ENCODE measurements at regions not wholly inside any gene's neighbourhood (a gene's known extent, or its start where the extent isn't known, plus 50 kb on each side); places are given as distances from the start of the nearest gene placed in this dataset.
"Not testable (repeated sequence)": the region's sequence is repeated elsewhere in the genome, so short reads cannot be mapped to it uniquely, and the experiment has no call there.

DNA sequence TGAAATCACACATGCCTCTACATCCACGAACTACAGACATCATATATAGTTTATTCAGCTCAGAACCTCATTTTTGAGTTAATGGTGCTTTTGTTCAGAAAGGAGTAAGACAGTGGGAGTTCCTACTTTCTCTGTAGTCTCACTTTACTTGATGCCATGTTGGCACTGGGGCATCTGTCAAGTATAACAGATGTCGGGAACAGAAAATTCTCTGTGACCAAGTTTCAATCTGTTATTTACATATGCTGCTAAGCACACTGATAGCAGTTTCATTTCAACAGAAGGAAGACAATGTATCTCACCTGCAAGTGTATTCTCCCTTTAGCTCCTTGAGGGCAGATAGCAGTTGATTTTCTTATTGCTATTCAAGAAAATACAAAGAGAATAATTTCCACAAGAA is 774.1 kb downstream of the METTL4 start:
- Mint-ChIP-seq H3K4me1 (no peaks in the 10 kb centered on the region), H3K27ac (no peak overlapping the region), H3K9me3 (no peaks in the 10 kb centered on the region), H3K36me3 (no peaks in the 10 kb centered on the region), H3K4me3 (no peak overlapping the region), H3K27me3 (no peaks in the 10 kb centered on the region)
- DNase-seq (no peak), ATAC-seq (ENCODE audit: low read depth) (no peak)
- POLR2A ChIA-PET = no interaction called here

DNA sequence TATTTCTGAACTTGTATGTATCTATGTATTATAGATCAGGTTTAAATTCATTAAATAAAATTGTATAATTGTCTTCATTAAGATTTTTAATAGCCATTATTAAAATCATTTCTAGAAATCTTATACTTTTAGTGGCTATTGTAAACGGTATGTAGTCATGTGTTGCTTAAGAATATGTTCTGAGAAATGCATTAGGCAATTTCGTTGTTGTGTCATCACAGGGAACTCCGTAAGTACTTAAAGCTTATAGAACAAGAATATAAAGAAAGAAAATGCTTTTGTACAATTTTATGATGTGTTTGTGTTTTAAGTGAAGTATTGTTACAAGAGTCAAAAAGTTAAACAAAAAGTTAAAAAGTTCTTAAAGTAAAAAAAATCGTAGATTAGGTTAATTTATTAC is 765.8 kb downstream of the METTL4 start:
- H3K27me3 Mint-ChIP-seq = no peaks in the 10 kb centered on the region
- H3K36me3 Mint-ChIP-seq = no peaks in the 10 kb centered on the region
- H3K9me3 Mint-ChIP-seq = no peaks in the 10 kb centered on the region
- DNase-seq (no peak), ATAC-seq (ENCODE audit: low read depth) (no peak)
- H3K27ac Mint-ChIP-seq = no peak overlapping the region
- H3K4me1 Mint-ChIP-seq = no peaks in the 10 kb centered on the region
- H3K4me3 Mint-ChIP-seq = no peak overlapping the region
- POLR2A ChIA-PET = no interaction called here

DNA sequence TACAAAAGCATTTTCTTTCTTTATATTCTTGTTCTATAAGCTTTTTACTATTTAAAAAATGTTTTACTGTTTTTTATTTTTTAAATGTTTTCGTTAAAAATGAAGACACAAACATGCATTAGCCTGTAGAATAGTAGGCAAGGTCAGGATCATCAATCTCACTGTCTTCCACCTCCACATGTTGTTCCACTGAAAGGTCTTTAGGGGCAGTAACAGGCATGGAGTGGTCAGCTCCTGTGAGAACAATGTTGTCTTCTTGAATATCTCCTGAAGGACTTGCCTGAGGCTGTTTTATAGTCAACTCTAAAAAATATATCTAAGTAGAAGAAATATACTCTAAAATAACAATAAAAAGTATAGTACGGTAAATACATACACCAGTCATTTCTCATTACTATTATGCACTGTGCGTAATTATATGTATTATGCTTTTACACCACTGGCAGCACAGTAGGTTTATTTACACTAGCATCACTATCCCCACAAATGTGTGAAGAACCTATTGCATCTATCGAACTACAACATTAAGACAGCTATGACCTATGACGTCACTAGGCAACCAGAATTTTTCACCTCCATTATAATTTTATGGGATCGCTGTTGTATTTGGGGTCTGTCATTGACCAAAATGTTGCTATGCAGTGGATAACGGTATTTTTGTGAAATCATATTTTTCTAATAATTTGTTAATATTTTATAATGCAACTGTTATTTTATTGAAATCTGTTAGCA is 764.3 kb downstream of the METTL4 start:
- no peak for ATAC-seq (ENCODE audit: low read depth)
- Mint-ChIP-seq H3K9me3 (no peaks in the 10 kb centered on the region), H3K4me3 (no peak overlapping the region), H3K27ac (no peak overlapping the region), H3K4me1 (no peaks in the 10 kb centered on the region), H3K27me3 (no peaks in the 10 kb centered on the region), H3K36me3 (no peaks in the 10 kb centered on the region)
- POLR2A ChIA-PET = no interaction called here
- DNase-seq = no peak

DNA sequence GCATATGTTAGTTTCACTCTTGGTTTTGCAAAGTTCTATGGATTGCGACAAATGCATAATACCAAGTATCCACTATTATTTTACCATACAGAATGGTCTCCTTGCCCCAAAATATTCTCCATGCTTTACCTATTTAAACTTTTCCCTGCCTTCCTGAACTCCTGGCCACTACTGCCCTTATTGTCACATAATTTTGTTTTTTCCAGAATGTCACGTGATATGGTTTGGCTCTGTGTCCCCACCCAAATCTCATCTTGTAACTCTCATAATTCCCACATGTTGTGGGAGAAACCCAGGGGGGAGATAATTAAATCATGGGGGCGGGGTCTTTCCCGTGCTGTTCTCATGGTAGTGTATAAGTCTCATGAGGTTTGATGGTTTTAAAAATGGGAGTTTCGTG is 760.0 kb downstream of the METTL4 start:
- Mint-ChIP-seq H3K4me3 (no peak overlapping the region), H3K27ac (no peak overlapping the region), H3K27me3 (no peaks in the 10 kb centered on the region), H3K36me3 (no peaks in the 10 kb centered on the region), H3K4me1 (no peaks in the 10 kb centered on the region), H3K9me3 (peaks cover 2% of the 10 kb centered on the region)
- DNase-seq = no peak
- no peak for ATAC-seq (ENCODE audit: low read depth)
- POLR2A ChIA-PET = no interaction called here

DNA sequence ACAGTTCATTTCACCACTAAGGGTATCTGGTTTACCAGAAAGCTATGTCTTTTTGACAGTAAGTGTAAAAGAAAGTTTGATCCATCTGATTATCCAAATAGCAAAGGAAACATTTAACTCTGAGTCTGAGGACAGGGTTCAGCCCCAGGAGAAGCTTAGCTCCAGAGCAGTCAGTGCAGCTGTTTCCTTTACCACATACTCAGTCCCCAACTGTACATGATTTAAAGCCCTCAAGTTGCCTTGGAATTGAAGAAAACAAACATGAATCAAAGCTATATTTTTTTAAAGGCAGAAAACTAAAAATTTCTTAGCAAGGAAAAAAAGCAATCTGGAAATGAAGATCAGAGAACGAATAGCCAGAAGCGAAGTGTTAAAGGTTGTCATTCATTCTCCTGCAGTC is 746.0 kb downstream of the METTL4 start:
- POLR2A ChIA-PET = no interaction called here
- no peak for DNase-seq
- H3K27ac Mint-ChIP-seq = no peak overlapping the region
- H3K4me1 Mint-ChIP-seq = no peaks in the 10 kb centered on the region
- no peak overlapping the region for H3K4me3 Mint-ChIP-seq
- no peaks in the 10 kb centered on the region for H3K9me3 Mint-ChIP-seq
- H3K36me3 Mint-ChIP-seq = no peaks in the 10 kb centered on the region
- ATAC-seq (ENCODE audit: low read depth) = no peak
- no peaks in the 10 kb centered on the region for H3K27me3 Mint-ChIP-seq

DNA sequence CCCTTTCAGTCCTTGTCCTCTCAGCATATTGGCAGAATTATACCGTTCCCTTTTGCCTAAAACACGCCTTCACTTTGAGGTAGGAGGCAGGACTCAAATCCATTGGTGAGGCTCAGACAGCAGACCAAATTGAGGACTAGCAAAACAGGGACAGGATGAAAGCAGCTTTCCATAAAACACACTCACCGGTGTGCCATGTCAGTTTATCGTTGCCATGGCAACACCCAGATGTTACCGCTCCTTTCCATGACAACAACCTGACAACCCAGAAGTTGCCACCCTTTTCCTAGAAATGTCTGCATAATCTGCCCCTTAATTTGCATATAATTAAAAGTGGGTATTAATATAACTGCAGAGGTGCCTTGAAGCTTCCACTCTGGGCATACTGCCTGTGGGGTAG is 730.4 kb downstream of the METTL4 start:
- no peak for DNase-seq
- no peaks in the 10 kb centered on the region for H3K27me3 Mint-ChIP-seq
- peaks cover 3% of the 10 kb centered on the region for H3K9me3 Mint-ChIP-seq
- no peak overlapping the region for H3K27ac Mint-ChIP-seq
- no peak for ATAC-seq (ENCODE audit: low read depth)
- H3K36me3 Mint-ChIP-seq = no peaks in the 10 kb centered on the region
- no peaks in the 10 kb centered on the region for H3K4me1 Mint-ChIP-seq
- no peak overlapping the region for H3K4me3 Mint-ChIP-seq
- POLR2A ChIA-PET = no interaction called here

DNA sequence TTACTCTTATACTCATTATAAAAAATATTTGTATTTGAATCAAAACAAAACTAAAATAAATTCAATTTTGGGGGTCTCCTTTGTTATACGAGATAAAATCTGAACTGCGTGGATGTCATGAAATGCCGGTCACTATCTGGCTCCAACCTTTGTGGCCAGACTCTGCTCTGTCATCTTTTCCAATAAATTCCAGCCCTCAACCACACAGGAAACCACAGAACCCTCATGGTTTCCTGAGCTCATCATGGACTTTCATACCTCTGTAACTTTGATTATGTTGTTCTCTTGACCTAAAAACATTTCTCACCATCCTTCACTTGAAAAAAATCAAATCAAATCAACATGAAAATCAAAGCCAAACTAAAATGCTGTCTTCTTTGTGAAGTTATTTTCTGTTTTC is 724.7 kb downstream of the METTL4 start:
- peaks cover 3% of the 10 kb centered on the region for H3K4me1 Mint-ChIP-seq
- H3K4me3 Mint-ChIP-seq = no peak overlapping the region
- POLR2A ChIA-PET = interaction anchor here (0.6 kb wide), 1 partner anchor 189 kb away, joined by 5 read pairs; no protein-coding TSS in a partner anchor
- no peaks in the 10 kb centered on the region for H3K36me3 Mint-ChIP-seq
- DNase-seq (no peak), ATAC-seq (ENCODE audit: low read depth) (no peak)
- peaks cover 3% of the 10 kb centered on the region for H3K9me3 Mint-ChIP-seq
- peaks cover 2% of the 10 kb centered on the region for H3K27me3 Mint-ChIP-seq
- H3K27ac Mint-ChIP-seq = no peak overlapping the region

DNA sequence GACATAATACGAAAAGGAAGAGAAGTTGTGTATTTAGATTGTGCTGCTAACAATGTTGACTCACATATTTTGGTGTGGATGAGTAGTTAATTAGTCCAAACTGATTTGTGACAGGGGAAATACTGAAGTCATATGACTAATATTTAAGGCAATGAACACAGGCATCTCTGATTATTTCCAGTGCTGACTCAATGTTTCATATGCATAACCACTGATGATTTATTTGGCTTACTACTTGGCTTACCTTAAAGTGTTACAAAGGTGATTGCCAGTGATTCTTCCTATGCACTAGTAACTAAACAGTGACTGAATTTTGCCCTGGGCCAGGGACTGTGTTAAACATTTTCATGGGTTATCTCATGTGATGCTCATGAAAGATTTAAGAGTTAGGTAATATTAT is 722.6 kb downstream of the METTL4 start:
- H3K9me3 Mint-ChIP-seq = peaks cover 3% of the 10 kb centered on the region
- no peak overlapping the region for H3K4me3 Mint-ChIP-seq
- H3K4me1 Mint-ChIP-seq = peaks cover 3% of the 10 kb centered on the region
- POLR2A ChIA-PET = no interaction called here
- ATAC-seq (ENCODE audit: low read depth) = no peak
- no peak overlapping the region for H3K27ac Mint-ChIP-seq
- no peaks in the 10 kb centered on the region for H3K36me3 Mint-ChIP-seq
- peaks cover 2% of the 10 kb centered on the region for H3K27me3 Mint-ChIP-seq
- DNase-seq = no peak

DNA sequence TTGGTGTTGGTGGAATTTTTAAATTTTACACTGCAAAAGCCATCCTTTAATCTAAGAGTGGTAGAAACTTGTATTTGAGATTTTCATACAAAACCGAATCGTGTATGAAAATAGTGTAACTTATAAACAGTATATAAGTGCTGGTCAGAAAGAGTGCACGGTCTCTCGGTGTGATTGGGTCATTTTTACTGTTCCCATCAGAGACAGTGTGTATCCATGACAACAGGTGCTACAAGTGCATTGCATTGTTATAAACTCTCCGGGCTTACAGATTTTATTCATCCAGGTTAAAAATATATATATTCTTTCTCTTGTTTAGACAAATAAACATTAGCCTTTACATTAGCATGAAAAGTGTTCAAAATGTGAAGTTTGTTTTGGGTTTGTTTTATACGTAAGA is 721.9 kb downstream of the METTL4 start:
- peaks cover 3% of the 10 kb centered on the region for H3K9me3 Mint-ChIP-seq
- POLR2A ChIA-PET = no interaction called here
- no peaks in the 10 kb centered on the region for H3K36me3 Mint-ChIP-seq
- H3K27me3 Mint-ChIP-seq = peaks cover 2% of the 10 kb centered on the region
- peaks cover 3% of the 10 kb centered on the region for H3K4me1 Mint-ChIP-seq
- H3K4me3 Mint-ChIP-seq = no peak overlapping the region
- DNase-seq = no peak
- no peak overlapping the region for H3K27ac Mint-ChIP-seq
- ATAC-seq (ENCODE audit: low read depth) = no peak

DNA sequence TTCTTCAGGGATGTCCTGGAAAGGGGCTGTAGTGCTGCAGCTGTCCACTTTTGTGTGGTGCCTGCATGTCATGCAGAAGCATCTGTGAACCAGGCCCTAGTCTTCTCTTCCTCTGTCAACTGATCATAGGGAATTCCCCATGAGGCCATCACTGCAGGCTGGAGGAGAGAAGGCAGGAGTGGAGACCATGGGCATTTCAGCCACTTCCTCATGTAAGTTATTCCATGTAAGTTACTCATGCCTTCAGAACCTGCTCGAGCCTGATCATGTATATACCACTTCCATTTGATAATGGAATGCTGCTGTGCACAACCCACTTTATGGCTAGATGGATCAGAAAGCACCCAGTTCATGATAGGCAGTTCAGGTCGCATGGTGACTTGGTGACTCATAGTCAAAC is 714.0 kb downstream of the METTL4 start:
- H3K9me3 Mint-ChIP-seq; H3K27ac Mint-ChIP-seq; ATAC-seq (ENCODE audit: low read depth); H3K36me3 Mint-ChIP-seq; H3K4me1 Mint-ChIP-seq; H3K4me3 Mint-ChIP-seq; DNase-seq; POLR2A ChIA-PET; H3K27me3 Mint-ChIP-seq: not testable (repeated sequence)

DNA sequence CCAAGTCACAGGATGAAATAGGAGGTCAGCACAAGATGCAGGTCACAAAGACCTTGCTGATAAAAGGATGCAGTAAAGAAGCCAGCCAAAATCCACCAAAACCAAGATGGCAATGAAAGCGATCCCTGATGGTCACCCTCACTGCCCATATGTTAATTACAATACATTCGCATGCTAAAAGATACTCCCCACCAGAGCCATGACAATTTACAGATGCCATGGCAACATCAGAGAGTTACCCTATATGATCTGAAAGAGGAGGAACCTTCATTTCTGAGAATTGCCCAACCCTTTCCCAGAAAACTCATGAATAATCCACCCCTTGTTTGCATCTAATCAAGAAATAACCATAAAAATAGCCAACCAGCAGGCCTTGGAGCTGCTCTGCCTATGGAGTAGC is 709.8 kb downstream of the METTL4 start:
- Mint-ChIP-seq H3K27me3 (no peaks in the 10 kb centered on the region), H3K27ac (no peak overlapping the region), H3K9me3 (peaks cover 5% of the 10 kb centered on the region), H3K4me3 (no peak overlapping the region), H3K36me3 (no peaks in the 10 kb centered on the region), H3K4me1 (no peaks in the 10 kb centered on the region)
- DNase-seq (no peak), ATAC-seq (ENCODE audit: low read depth) (no peak)
- POLR2A ChIA-PET = no interaction called here

DNA sequence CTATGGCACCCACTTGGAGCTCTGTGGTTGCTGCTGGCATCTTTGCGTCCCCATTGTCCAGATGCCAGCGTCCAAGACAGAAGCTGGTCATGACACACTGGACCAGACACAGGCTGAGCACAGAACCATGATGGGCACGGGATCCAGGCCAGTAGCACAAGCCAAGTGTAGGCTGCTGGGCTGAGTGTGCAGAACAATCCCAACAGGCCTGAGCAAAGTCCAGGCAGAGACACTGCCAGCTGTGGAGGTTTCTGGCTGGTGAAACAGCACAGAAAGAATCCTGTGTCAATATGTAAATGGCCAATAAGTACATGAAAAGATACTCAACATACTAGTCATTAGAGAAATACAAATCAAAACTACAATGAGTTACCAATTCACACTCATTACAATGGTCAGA is 705.4 kb downstream of the METTL4 start:
- H3K27me3 Mint-ChIP-seq = no peaks in the 10 kb centered on the region
- peaks cover 5% of the 10 kb centered on the region for H3K9me3 Mint-ChIP-seq
- H3K36me3 Mint-ChIP-seq = no peaks in the 10 kb centered on the region
- no peaks in the 10 kb centered on the region for H3K4me1 Mint-ChIP-seq
- POLR2A ChIA-PET = no interaction called here
- ATAC-seq (ENCODE audit: low read depth) = no peak
- no peak overlapping the region for H3K4me3 Mint-ChIP-seq
- DNase-seq = no peak
- H3K27ac Mint-ChIP-seq = no peak overlapping the region

DNA sequence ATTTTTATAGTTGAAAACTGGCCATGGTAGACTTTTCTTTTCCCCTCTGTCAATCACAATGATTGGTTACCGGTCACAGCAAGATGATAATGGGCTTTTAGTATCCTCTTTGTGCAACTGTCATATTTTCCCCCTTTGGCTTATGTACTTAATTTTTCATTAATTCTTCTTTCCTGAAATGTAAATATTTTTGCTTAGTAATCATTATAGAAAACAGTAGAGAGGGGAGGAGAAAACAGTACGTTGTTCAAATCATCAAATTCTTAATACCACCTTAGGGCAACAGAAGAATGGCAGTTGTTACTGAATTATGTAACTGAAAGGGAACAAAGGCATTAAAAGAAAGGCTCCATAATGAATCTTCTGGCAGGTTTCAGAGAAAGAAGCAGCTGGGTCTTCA is 699.0 kb downstream of the METTL4 start:
- no peaks in the 10 kb centered on the region for H3K9me3 Mint-ChIP-seq
- H3K36me3 Mint-ChIP-seq = no peaks in the 10 kb centered on the region
- ATAC-seq (ENCODE audit: low read depth) = no peak

DNA sequence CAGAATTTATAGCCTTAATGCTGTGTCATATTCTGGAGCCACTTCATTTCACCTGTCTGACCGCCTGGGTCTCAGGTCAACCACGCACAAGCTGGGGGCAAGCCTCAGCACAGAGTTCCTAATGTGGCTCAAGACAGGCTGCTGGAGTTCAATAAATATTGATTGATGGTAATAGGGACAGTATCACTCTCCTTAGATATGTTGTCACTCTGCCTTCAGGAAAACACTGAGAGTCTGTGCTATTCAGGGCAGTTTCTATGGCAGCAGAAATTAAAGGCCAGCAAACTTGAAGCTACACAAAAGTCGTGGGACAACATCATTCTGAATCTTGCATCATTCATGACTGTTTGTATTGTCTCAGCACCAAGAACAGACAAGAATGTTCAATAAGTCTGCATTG is 696.1 kb downstream of the METTL4 start:
- ATAC-seq (ENCODE audit: low read depth) (no peak), DNase-seq (no peak)
- Mint-ChIP-seq H3K4me3 (no peak overlapping the region), H3K4me1 (no peaks in the 10 kb centered on the region), H3K36me3 (no peaks in the 10 kb centered on the region), H3K9me3 (no peaks in the 10 kb centered on the region), H3K27ac (no peak overlapping the region), H3K27me3 (no peaks in the 10 kb centered on the region)
- POLR2A ChIA-PET = no interaction called here

More for the DNA sequence above, 699.0 kb downstream of the METTL4 start:
- Mint-ChIP-seq H3K4me3 (no peak overlapping the region), H3K27me3 (no peaks in the 10 kb centered on the region), H3K4me1 (no peaks in the 10 kb centered on the region), H3K27ac (no peak overlapping the region)
- no peak for DNase-seq
- POLR2A ChIA-PET = no interaction called here

DNA sequence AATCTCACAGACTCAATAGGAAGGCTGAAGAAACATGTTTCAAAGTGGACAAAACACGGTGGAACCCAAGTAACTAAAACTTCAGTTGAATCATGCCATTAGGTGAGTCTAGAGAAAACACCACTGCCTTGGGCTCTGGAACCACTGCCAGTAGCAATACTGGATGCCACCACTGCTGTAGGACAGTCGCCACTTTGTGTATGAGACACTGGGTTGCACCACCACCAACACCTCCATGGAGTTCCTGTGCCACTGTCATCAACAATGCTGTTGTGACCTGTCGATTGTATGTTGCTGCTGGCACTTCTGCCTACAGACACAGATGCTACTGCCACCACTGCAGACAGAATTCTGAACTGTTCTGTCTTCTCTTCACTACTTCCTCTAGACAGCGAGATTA is 686.7 kb downstream of the METTL4 start:
- peaks cover 1% of the 10 kb centered on the region for H3K9me3 Mint-ChIP-seq
- no peaks in the 10 kb centered on the region for H3K27me3 Mint-ChIP-seq
- no peaks in the 10 kb centered on the region for H3K36me3 Mint-ChIP-seq
- POLR2A ChIA-PET = no interaction called here
- no peak overlapping the region for H3K4me3 Mint-ChIP-seq
- no peaks in the 10 kb centered on the region for H3K4me1 Mint-ChIP-seq
- H3K27ac Mint-ChIP-seq = no peak overlapping the region
- no peak for DNase-seq
- ATAC-seq (ENCODE audit: low read depth) = no peak

Measured in activated naive CD8-positive, alpha-beta T cell treated with anti-CD3 and anti-CD28 coated beads, Interleukin-2, amount 10 ng/mL, durations not matched to agents 7 days and 5 days (primary cell).